SK-N-SH (cell line): ENCODE measurements at regions not wholly inside any gene's neighbourhood (a gene's known extent, or its start where the extent isn't known, plus 50 kb on each side); places are given as distances from the start of the nearest gene placed in this dataset.

Experiments used
- CTCF ChIA-PET: fragments of 300-600, 350-600 bp; formaldehyde crosslinking; extraction: SDS; loops from one replicate; lab custom pipeline; 2021; lab: Yijun Ruan, JAX
- POLR2A ChIA-PET: fragments of 350-600 bp; sonication (Branson Sonifier 250); formaldehyde crosslinking; extraction: SDS; loops from one replicate; lab custom pipeline; 2020; ENCODE audit warnings: antibody characterized with exemption, inconsistent platforms; lab: Yijun Ruan, JAX
- DNase-seq: peaks from one replicate; pipeline ENCODE4 v3.0.0; 2012
- H2AFZ ChIP-seq: fragments of 200-600 bp; sonication (generic); 2 replicates; pipeline ENCODE4 v1.8.1; 2016; ENCODE audit warnings: antibody characterized with exemption, mild to moderate bottlenecking, low read depth
- H3F3A ChIP-seq: fragments of 200-600 bp; sonication (generic); replicated peaks from 2 replicates; pipeline ENCODE3; 2016; ENCODE audit warnings: antibody characterized with exemption, mild to moderate bottlenecking; ENCODE audit not compliant: insufficient read depth
- H3K27ac ChIP-seq, 2 experiments: fragments of 200-500 bp in 1 of 2; fragments of 200-600 bp in 1 of 2; sonication (Bioruptor generic) in 1 of 2; sonication (generic), shearing (Covaris generic) in 1 of 2; 2 replicates each; pipeline versions ENCODE4 v1.5.1 to v1.6.1; 2014 to 2016; ENCODE audit warnings: low read depth in 2 of 2, inconsistent platforms in 1 of 2, low read length in 1 of 2, mild to moderate bottlenecking in 1 of 2, mixed read lengths in 1 of 2
- H3K27me3 ChIP-seq: fragments of 200-600 bp; sonication (generic), shearing (Covaris generic); 2 replicates; pipeline ENCODE4 v1.6.1; 2016; ENCODE audit warnings: mixed run types; ENCODE audit not compliant: insufficient read depth
- H3K36me3 ChIP-seq, 2 experiments: fragments of 200-500 bp in 1 of 2; fragments of 200-600 bp in 1 of 2; sonication (Bioruptor generic) in 1 of 2; sonication (generic) in 1 of 2; replicated peaks in 1 of 2; 2 replicates each; pipeline versions ENCODE3 to v1.5.1; 2014 to 2016; ENCODE audit warnings: low read length in 1 of 2, mild to moderate bottlenecking in 1 of 2; ENCODE audit not compliant: insufficient read depth in 2 of 2, control insufficient read depth in 1 of 2
- H3K4me1 ChIP-seq, 2 experiments: fragments of 200-500 bp in 1 of 2; fragments of 200-600 bp in 1 of 2; sonication (Bioruptor generic) in 1 of 2; sonication (generic), shearing (Covaris generic) in 1 of 2; 2 replicates each; pipeline versions ENCODE4 v1.5.1 to v1.6.1; 2014 to 2016; ENCODE audit warnings: low read depth in 1 of 2, low read length in 1 of 2, mixed run types in 1 of 2; ENCODE audit not compliant: insufficient read depth in 2 of 2, control insufficient read depth in 1 of 2
- H3K4me2 ChIP-seq: fragments of 200-600 bp; sonication (generic), shearing (Covaris generic); 2 replicates; pipeline ENCODE4 v1.6.1; 2017; ENCODE audit warnings: mixed run types
- H3K4me3 ChIP-seq, 2 experiments: fragments of 200-500 bp in 1 of 2; fragments of 200-600 bp in 1 of 2; sonication (Bioruptor generic) in 1 of 2; sonication (generic), shearing (Covaris generic) in 1 of 2; 2 replicates each; pipeline versions ENCODE4 v1.5.1 to v1.8.1; 2014 to 2016; ENCODE audit warnings: low read depth in 2 of 2, inconsistent platforms in 1 of 2, low read length in 1 of 2, mild to moderate bottlenecking in 1 of 2, mixed read lengths in 1 of 2, moderate library complexity in 1 of 2
- H3K79me2 ChIP-seq: fragments of 200-600 bp; sonication (generic); 2 replicates; pipeline ENCODE4 v1.8.1; 2017; ENCODE audit warnings: mild to moderate bottlenecking; ENCODE audit not compliant: insufficient read depth
- H3K9ac ChIP-seq: fragments of 200-600 bp; sonication (generic); 2 replicates; pipeline ENCODE4 v1.6.1; 2017; ENCODE audit warnings: mixed run types
- H3K9me2 ChIP-seq: fragments of 200-600 bp; sonication (generic); 2 replicates; pipeline ENCODE4 v1.6.1; 2017; ENCODE audit warnings: mixed run types
- H3K9me3 ChIP-seq: fragments of 200-600 bp; sonication (generic); 2 replicates; pipeline ENCODE4 v1.6.1; 2017; ENCODE audit warnings: mixed run types, mild to moderate bottlenecking, moderate library complexity
- H4K20me1 ChIP-seq: fragments of 200-600 bp; sonication (generic); 2 replicates; pipeline ENCODE4 v1.6.1; 2017; ENCODE audit warnings: mild to moderate bottlenecking, mixed run types; ENCODE audit not compliant: insufficient read depth
- CHD2 ChIP-seq: fragments of 150-350 bp; IDR thresholded peaks from 2 replicates; pipeline ENCODE4 v1.6.1; 2018; ENCODE audit warnings: low read length; ENCODE audit not compliant: partially characterized antibody
- ELF1 ChIP-seq: IDR thresholded peaks from 2 replicates; pipeline ENCODE4 v1.4.0; 2012
- EP300 ChIP-seq, 2 experiments: IDR thresholded peaks; 2 replicates each; pipeline versions ENCODE4 v1.4.0 to v1.6.1; 2012; ENCODE audit warnings: borderline replicate concordance in 1 of 2, low read depth in 1 of 2, low read length in 1 of 2
- EZH2phosphoT487 ChIP-seq: fragments of 200-600 bp; sonication (generic); IDR thresholded peaks from 2 replicates; pipeline ENCODE4 v1.6.1; 2017; ENCODE audit warnings: low read depth, mixed run types, mild to moderate bottlenecking, antibody characterized with exemption, moderate library complexity, borderline replicate concordance
- FOSL2 ChIP-seq: IDR thresholded peaks from 2 replicates; pipeline ENCODE4 v1.4.0; 2012; ENCODE audit warnings: low read depth, mild to moderate bottlenecking, moderate library complexity, borderline replicate concordance
- FOXJ3 ChIP-seq: sonication (generic); formaldehyde crosslinking; IDR thresholded peaks from 2 replicates; pipeline ENCODE4 v1.5.1; 2020; ENCODE audit warnings: mild to moderate bottlenecking, missing genetic modification reagents
- GABPA ChIP-seq: IDR thresholded peaks from 2 replicates; pipeline ENCODE4 v1.4.0; 2012; ENCODE audit warnings: low read depth, mild to moderate bottlenecking
- GATA2 ChIP-seq: sonication (generic); formaldehyde crosslinking; IDR thresholded peaks from 2 replicates; pipeline ENCODE4 v1.5.0; 2020; ENCODE audit warnings: mild to moderate bottlenecking, missing genetic modification reagents
- JUND ChIP-seq: IDR thresholded peaks from 2 replicates; pipeline ENCODE4 v1.4.0; 2012
- MXI1 ChIP-seq: IDR thresholded peaks from 2 replicates; pipeline ENCODE4 v1.6.1; 2012; ENCODE audit warnings: mild to moderate bottlenecking, low read depth, low read length, improper control_type of control experiment
- NFIC ChIP-seq: IDR thresholded peaks from 2 replicates; pipeline ENCODE4 v1.4.0; 2012; ENCODE audit warnings: borderline replicate concordance
- POLR2AphosphoS5 ChIP-seq: IDR thresholded peaks from 2 replicates; pipeline ENCODE4 v1.6.1; 2012; ENCODE audit warnings: low read depth, low read length
- RAD21 ChIP-seq: IDR thresholded peaks from 2 replicates; pipeline ENCODE4 v1.6.1; 2012; ENCODE audit warnings: mild to moderate bottlenecking, low read length
- RCOR1 ChIP-seq: fragments of 150-350 bp; IDR thresholded peaks from 2 replicates; pipeline ENCODE4 v1.6.1; 2017; ENCODE audit warnings: antibody characterized with exemption, low read length
- SIN3A ChIP-seq: IDR thresholded peaks from 2 replicates; pipeline ENCODE4 v1.6.1; 2012; ENCODE audit warnings: low read depth, mild to moderate bottlenecking, low read length, moderate library complexity, borderline replicate concordance
- TCF12 ChIP-seq: IDR thresholded peaks from 2 replicates; pipeline ENCODE4 v1.4.0; 2012
- TEAD4 ChIP-seq: IDR thresholded peaks from 2 replicates; pipeline ENCODE4 v1.4.0; 2012; ENCODE audit warnings: mild to moderate bottlenecking, borderline replicate concordance; ENCODE audit not compliant: insufficient read depth
- WGBS: methylation state at CpG from one replicate; pipeline ENCODE4 v1.1.6; 2017; ENCODE audit warnings: low lambda C conversion rate; 5-methylcytosine and 5-hydroxymethylcytosine counted together

DNA sequence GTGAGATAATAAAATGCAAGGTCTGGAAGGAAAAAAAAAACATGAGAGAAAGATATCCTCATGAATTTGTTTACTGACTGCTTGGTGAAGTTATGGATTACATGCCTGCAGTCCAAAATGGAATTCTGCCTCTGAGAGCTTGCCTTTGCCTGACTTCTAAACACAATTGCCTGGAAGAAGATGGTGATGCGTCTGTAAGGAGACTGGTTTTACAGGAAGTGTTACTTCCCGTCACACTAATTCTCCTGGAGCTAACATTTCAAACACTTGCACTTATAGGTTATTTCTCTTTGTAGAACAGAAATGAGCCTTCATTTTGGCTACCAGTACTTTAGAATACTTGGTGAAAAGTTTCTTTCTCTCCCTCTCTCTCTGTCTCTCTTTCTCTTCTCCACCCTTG is 884.3 kb downstream of the TSN start:
- Histone ChIP-seq H3K27me3 (no peaks in the 10 kb centered on the region), H4K20me1 (no peaks in the 10 kb centered on the region), H3K4me2 (no peak overlapping the region), H3K9ac (no peak overlapping the region), H3K36me3 (no peaks in the 10 kb centered on the region), H3K4me1 (peaks cover 2 to 4% of the 10 kb centered on the region in 2 experiments; a peak in 1 of 4 replicates), H3K27ac (no peak overlapping the region), H3K79me2 (no peaks in the 10 kb centered on the region), H3K9me3 (no peaks in the 10 kb centered on the region), H3K9me2 (no peaks in the 10 kb centered on the region), H3K4me3 (no peak overlapping the region), H2AFZ (no peak overlapping the region), H3F3A (no peaks in the 10 kb centered on the region)
- WGBS: 64% methylated on average over 2 of the region's 2 CpGs
- no peak for DNase-seq
- CTCF ChIA-PET: interaction anchor here (0.9 to 1.7 kb wide), 3 partner anchors 10 to 23 kb away, joined by 3 to 4 read pairs (median 3); no protein-coding TSS in a partner anchor
- no peak for TF ChIP-seq GABPA
- TF ChIP-seq FOSL2: no peak
- no peak for TF ChIP-seq EZH2phosphoT487
- no peak for TF ChIP-seq ELF1
- POLR2A ChIA-PET: no interaction called here

DNA sequence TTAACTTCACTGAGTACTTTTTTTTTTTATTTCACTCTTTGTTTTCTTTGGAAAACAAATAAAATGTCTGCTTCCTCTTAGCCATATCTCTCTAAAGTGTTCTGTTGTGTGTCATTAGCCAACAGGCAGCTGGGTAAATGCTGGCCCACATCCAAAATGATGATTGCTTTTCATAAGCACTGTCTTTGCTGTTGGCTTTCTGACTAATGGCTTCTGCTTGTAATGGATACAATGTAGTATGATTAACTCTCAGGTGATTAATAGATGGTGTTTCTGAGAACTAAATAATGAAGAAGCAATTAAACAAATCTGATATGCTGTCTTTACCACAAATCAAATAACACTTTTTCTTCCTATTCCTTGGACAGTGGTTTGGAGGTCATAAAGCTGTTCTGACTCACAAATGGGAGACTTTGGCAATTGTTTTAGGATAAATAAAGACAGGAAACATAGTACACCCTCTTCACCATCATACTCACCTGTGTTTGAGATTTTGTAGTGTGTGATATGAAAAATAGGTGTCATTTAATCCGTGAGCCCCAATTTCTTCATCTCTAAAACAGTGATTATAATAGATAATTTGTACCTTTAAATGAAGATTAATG is 888.4 kb downstream of the TSN start:
- no peak overlapping the region for H2AFZ ChIP-seq
- no peak overlapping the region for H3K4me3 ChIP-seq
- TF ChIP-seq TCF12 (peak; percentile 49; the same call in 1 of the 2 replicates), JUND (no peak), GATA2 (CRISPR knock-in tag) (peak; percentile 87), TEAD4 (peak; percentile 20; the same call in 1 of the 2 replicates), SIN3A (no peak), RAD21 (peak; percentile 29), MXI1 (peak; percentile 40; the same call in 1 of the 2 replicates), FOXJ3 (CRISPR knock-in tag) (no peak; the same call in 1 of the 2 replicates), EP300 (IDR thresholded peaks at IDR 0.05; ENCODE audit: borderline replicate concordance in 1 of 2, low read depth in 1 of 2, low read length in 1 of 2) (peak in 1 of 2 experiments; percentile 95; a peak in 2 of 4 replicates), CHD2 (peak; percentile 56), POLR2AphosphoS5 (peak; percentile 37; the same call in 1 of the 2 replicates), NFIC (peak; percentile 58; the same call in 1 of the 2 replicates), RCOR1 (peak; percentile 90)
- no peaks in the 10 kb centered on the region for H3K9me3 ChIP-seq
- H3K4me2 ChIP-seq: no peak overlapping the region
- WGBS: 3% methylated on average over 1 of the region's 1 CpG
- no peaks in the 10 kb centered on the region for H4K20me1 ChIP-seq
- peak overlapping the region in 1 of 2 experiments; percentile 74; a peak in 1 of 4 replicates for H3K27ac ChIP-seq
- peaks cover 0 to 2% of the 10 kb centered on the region in 2 experiments; a peak in 1 of 4 replicates for H3K4me1 ChIP-seq
- peak; percentile 70 for DNase-seq
- no peaks in the 10 kb centered on the region for H3K36me3 ChIP-seq
- ChIA-PET CTCF (no interaction called here), POLR2A (no interaction called here)
- H3F3A ChIP-seq: no peaks in the 10 kb centered on the region
- no peaks in the 10 kb centered on the region; the same call in 1 of the 2 replicates for H3K9me2 ChIP-seq
- H3K27me3 ChIP-seq: no peaks in the 10 kb centered on the region
- no peaks in the 10 kb centered on the region for H3K79me2 ChIP-seq
- H3K9ac ChIP-seq: no peak overlapping the region
